ENCODE measurements at regions not wholly inside any gene's neighbourhood (a gene's known extent, or its start where the extent isn't known, plus 50 kb on each side); places are given as distances from the start of the nearest gene placed in this dataset.

DNA sequence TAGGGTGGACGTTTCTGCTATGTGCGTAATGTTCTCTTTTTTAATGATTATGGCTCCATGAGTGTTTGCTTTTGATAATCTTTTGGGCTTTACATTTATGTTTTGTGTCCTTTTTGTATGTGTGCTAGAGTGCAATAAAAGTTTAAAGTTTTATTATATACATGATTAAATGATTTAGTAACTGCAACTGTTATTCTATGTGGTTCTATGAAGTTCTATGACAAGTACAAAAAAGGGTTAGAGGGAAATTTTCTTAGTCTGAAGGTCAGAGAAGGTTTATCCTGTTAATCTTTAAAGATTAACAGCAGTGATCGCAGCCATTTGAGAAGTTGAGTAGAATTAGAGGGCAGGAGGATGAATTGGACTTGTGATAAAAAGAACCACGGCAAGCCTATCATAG, 386.4 kb upstream of the CHRM3 start:
- TF ChIP-seq ZFX (IDR thresholded peaks at IDR 0.05; ENCODE audit: borderline replicate concordance), result no peak
- TF ChIP-seq, protein P1, sequence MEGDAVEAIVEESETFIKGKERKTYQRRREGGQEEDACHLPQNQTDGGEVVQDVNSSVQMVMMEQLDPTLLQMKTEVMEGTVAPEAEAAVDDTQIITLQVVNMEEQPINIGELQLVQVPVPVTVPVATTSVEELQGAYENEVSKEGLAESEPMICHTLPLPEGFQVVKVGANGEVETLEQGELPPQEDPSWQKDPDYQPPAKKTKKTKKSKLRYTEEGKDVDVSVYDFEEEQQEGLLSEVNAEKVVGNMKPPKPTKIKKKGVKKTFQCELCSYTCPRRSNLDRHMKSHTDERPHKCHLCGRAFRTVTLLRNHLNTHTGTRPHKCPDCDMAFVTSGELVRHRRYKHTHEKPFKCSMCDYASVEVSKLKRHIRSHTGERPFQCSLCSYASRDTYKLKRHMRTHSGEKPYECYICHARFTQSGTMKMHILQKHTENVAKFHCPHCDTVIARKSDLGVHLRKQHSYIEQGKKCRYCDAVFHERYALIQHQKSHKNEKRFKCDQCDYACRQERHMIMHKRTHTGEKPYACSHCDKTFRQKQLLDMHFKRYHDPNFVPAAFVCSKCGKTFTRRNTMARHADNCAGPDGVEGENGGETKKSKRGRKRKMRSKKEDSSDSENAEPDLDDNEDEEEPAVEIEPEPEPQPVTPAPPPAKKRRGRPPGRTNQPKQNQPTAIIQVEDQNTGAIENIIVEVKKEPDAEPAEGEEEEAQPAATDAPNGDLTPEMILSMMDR (IDR thresholded peaks at IDR 0.05), result no peak
- no peak overlapping the region for H3K27ac ChIP-seq

DNA sequence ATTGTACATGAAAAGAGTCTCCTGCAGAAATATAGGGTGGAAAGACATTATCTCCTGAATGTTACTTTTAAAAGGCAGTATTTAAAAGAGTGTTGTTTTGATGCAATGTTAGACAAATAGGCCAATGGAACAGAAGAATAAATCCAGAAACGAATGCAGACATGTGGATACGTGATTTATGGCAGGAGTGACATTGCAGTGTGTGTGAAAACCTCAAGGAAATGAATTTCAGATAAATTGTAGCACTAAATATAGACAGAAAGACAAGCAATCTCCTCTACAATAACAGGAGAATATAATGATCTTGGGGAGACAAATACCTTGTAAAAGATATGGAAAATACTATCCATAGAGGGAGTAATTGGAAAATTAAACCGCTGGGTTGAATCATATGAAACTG, 387.8 kb upstream of the CHRM3 start:
- TF ChIP-seq ZFX (IDR thresholded peaks at IDR 0.05; ENCODE audit: borderline replicate concordance), result no peak
- TF ChIP-seq, protein P1 (IDR thresholded peaks at IDR 0.05), result no peak
- H3K27ac ChIP-seq, result no peak overlapping the region

DNA sequence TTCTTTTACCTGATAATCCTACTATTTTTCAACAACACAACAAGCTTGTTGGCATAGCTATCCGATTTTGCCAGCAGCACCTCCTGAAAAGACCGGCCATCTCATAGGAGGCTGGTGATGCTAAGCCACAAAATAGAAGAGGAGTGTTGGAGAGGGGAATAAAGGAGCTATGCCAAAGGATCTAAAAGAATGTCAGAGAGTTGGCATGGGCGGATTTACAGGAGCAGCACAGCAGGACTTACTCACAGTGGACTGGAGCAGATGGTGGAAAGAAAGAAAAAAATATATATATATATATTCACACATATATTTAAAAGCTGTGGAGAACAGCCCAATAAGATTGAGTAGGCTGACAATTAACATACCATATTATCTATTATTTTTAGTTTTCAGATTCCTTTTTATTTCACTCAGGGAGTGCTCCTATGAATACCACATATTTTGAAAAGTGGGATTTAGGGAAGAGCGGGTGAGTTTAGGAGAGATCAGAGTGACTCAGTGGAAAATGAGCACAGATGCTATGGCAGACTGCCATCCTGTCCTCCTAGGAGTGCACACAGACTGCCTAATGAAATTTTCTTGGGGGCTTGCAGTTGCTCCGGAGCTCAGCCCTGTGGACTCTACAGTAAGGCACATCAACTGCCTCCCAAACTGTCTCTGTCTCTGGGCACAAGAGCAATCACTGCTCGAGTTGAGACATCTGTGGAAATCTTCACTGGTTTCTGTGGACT, 394.4 kb upstream of the CHRM3 start:
- H3K27ac ChIP-seq, result no peak overlapping the region
- TF ChIP-seq, protein P1 (IDR thresholded peaks at IDR 0.05), result no peak
- TF ChIP-seq ZFX (IDR thresholded peaks at IDR 0.05; ENCODE audit: borderline replicate concordance), result no peak

DNA sequence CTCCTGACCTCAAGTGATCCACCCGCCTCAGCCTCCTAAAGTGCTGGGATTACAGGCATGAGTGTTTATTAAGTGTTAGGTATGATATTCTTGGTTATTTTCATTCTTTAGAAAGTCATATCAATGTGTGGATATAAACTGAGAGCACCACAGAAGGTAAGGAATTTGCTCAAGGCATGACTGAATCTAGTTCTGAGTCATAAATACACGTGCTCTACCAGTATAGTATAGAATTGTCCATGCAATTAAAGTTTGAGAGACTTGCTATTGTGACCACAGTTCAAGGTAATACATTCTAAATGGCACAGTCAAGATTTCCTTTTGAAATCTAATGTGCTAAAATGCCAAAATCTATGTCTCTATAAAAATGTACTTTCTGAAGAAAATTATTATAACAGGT, 401.1 kb upstream of the CHRM3 start:
- TF ChIP-seq ZFX (IDR thresholded peaks at IDR 0.05; ENCODE audit: borderline replicate concordance), result no peak
- TF ChIP-seq, protein P1 (IDR thresholded peaks at IDR 0.05), result no peak
- no peak overlapping the region for H3K27ac ChIP-seq

DNA sequence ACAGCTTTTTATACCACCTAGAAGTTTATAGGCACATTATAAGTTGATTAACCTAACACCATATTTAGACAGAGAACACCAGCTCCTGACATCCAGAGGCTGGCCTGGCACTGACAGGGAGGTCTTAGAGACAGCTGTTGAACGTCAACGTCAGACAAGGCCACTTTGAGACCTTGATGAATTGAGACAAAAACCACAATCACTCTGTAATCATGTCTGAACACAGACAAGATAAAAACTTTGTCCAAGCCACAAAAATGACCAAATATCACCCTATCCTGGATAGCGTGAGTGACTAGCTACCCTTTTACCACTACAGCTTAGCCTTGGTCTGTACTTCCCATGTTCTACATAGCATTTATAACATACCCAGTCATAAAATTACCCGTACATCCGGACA, 403.6 kb upstream of the CHRM3 start:
- TF ChIP-seq ZFX (IDR thresholded peaks at IDR 0.05; ENCODE audit: borderline replicate concordance), result no peak
- TF ChIP-seq, protein P1 (IDR thresholded peaks at IDR 0.05), result no peak

DNA sequence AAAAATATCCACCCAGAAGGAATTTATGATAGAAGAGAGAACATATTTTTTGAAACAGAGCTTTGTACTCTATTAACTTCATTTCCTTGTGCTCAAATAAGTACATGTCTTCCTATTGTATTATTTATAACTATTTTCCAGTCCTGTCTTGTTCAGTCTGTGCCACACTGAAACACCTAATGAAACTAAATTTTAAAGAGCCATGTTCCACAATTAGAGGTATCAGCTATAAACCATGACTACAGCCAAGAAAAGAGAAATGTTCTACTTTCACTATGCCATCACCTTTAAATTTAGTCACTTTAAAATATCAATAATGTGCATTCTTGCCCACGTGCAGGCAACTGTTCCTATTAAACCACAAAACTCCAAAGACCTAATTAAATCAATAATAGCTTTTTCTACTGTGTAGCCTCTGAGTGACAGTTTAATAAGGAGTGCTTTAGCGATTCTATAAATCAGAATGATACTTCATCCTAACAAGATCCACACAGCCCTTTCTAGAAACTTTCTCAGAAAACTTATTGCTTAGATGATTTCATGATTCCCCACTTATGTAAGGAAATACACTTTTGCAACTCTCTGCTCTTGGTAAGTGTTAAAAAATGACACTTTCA, 404.9 kb upstream of the CHRM3 start:
- TF ChIP-seq ZFX (IDR thresholded peaks at IDR 0.05; ENCODE audit: borderline replicate concordance), result no peak
- TF ChIP-seq, protein P1 (IDR thresholded peaks at IDR 0.05), result no peak
- no peak overlapping the region for H3K27ac ChIP-seq

More for the DNA sequence above, 403.6 kb upstream of the CHRM3 start:
- H3K27ac ChIP-seq, result no peak overlapping the region

DNA sequence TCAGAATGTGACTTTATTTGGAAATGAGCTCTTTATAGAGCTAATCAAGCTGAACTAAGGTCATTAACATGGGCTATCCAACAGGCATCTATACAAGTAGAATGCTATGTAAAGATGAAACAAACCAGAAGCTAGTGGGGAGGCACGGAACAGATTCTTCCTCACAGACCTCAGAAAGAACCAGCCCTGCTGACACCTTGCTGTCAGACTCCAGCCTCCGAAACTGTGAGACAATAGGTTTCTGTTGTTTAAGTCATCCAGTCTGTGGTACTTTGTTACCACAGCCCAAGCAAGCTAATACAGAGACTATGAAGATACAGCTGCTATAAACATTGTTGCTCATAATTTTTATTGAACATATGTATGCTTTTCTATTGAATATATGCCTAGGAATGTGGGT, 406.3 kb upstream of the CHRM3 start:
- TF ChIP-seq, protein P1 (IDR thresholded peaks at IDR 0.05), result no peak
- TF ChIP-seq ZFX (IDR thresholded peaks at IDR 0.05; ENCODE audit: borderline replicate concordance), result no peak
- no peak overlapping the region for H3K27ac ChIP-seq

Data from 22Rv1 (cell line).